ENCODE measurements at regions not wholly inside any gene's neighbourhood (a gene's known extent, or its start where the extent isn't known, plus 50 kb on each side); places are given as distances from the start of the nearest gene placed in this dataset.

DNA sequence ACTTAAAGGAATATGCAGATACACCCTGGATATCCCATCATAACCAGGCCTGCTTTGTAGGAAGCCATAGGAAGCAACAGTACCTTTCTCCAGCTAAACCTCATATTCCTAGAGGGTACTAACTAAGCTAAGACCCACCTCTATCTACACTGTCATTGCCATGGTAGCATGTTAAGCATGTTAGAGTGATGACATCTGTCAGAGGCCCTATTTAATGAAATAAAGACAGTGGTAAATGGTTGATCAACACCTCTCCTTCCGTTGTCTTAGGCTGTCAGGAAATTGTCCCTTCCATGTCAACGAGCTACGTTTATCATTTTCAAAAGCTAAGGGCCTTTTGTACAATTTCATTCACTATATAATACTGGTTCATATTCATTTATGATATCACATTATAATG lies 251.1 kb upstream of the PSMD7 start:
- DNase-seq (ENCODE audit: low read depth): no peak
- H3K4me3 ChIP-seq (ENCODE audit: low read depth, low read length): no peak overlapping the region
- in situ Hi-C loops (cut with HindIII; ENCODE audit: low sequenced_read_pairs): no loop called here
- TF ChIP-seq, protein P1, sequence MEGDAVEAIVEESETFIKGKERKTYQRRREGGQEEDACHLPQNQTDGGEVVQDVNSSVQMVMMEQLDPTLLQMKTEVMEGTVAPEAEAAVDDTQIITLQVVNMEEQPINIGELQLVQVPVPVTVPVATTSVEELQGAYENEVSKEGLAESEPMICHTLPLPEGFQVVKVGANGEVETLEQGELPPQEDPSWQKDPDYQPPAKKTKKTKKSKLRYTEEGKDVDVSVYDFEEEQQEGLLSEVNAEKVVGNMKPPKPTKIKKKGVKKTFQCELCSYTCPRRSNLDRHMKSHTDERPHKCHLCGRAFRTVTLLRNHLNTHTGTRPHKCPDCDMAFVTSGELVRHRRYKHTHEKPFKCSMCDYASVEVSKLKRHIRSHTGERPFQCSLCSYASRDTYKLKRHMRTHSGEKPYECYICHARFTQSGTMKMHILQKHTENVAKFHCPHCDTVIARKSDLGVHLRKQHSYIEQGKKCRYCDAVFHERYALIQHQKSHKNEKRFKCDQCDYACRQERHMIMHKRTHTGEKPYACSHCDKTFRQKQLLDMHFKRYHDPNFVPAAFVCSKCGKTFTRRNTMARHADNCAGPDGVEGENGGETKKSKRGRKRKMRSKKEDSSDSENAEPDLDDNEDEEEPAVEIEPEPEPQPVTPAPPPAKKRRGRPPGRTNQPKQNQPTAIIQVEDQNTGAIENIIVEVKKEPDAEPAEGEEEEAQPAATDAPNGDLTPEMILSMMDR (IDR thresholded peaks at IDR 0.05; ENCODE audit: low read depth, low read length, missing control alignments): no peak

DNA sequence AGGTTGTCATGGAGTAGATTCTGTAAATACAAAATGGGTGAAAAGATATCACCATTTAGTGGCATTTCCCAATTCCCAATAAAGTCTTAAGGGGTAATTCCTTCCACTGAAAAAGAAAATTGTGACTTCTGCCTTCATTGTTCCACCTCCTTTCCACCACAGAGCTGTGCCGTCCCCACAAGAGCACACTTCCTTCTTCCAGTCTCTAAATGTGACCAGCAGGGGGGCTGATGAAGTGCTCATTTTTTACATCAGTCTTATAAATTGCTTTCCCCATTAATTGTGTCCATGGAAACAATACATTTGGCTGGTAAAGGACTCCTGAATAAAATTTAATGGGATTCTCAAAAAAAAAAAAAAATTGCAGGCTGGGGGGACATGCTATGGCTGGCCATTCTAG lies 260.8 kb upstream of the PSMD7 start:
- in situ Hi-C loops (cut with HindIII; ENCODE audit: low sequenced_read_pairs): no loop called here
- TF ChIP-seq, protein P1 (IDR thresholded peaks at IDR 0.05; ENCODE audit: low read depth, low read length, missing control alignments): peak; percentile 18
- H3K4me3 ChIP-seq (ENCODE audit: low read depth, low read length): no peak overlapping the region
- DNase-seq (ENCODE audit: low read depth): no peak

DNA sequence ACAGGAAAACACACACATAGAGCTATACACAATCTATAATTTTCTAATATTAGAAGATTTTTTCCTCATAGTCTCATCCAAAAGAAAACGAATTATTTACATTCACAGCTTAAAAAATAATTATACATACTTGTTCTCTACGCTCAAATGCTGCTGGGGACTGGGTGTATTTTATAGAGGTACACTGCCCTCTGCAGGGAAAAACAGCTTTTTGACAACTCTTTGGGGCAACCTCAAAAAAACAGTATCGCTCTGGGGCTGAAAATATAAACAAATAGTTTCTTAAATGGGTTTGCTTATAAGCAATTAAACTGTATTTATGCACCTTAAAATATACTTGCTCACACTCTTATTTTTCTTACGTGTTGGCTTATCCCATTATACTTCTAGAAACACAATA lies 261.8 kb upstream of the PSMD7 start:
- TF ChIP-seq, protein P1 (IDR thresholded peaks at IDR 0.05; ENCODE audit: low read depth, low read length, missing control alignments): peak; percentile 30
- no peak overlapping the region for H3K4me3 ChIP-seq (ENCODE audit: low read depth, low read length)
- in situ Hi-C loops (cut with HindIII; ENCODE audit: low sequenced_read_pairs): no loop called here
- no peak for DNase-seq (ENCODE audit: low read depth)

DNA sequence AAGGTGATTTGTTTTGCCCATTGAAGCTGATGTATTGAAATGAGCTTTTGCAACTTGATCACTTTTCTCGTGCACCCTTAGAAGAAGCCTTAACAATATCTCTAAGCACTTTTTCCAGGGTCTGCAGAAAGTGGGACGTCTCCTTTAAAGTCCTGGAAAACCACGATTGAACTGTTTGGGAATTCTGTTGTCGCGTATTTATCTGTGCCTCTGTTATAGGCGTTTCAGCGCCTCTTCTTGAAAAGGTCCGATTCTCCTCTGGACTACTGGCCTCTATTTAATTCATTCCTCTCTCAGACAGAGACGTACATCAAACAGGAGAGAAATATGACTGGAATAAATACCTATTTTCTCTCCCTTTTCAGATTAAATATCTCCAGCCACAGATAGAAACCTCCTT lies 262.4 kb upstream of the PSMD7 start:
- in situ Hi-C loops (cut with HindIII; ENCODE audit: low sequenced_read_pairs): no loop called here
- DNase-seq (ENCODE audit: low read depth): no peak
- H3K4me3 ChIP-seq (ENCODE audit: low read depth, low read length): no peak overlapping the region
- TF ChIP-seq, protein P1 (IDR thresholded peaks at IDR 0.05; ENCODE audit: low read depth, low read length, missing control alignments): no peak

DNA sequence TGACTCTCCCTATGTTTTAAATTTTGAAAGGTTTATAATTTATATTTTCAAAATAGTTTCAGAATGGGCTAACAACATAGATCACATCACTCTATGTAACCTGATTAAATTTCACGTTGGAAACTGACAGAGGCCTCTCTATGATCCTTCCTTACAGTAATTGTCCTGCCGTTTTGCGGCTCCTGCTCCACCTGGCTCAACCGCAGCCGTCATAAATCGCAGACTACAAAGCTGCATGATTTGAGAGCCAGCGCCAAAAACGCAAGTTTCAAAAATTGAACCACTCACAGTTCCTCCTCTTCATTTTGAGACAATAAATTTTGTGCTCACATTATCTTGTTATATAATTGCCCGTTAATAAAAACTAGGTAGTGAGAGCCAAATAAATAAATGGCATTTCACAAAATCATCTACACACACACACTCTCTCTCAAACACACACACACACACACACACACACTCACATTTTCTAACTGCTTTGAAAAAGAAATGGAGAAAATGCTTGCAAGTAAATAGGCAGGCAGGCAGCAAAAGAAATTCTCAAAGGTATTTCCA lies 263.1 kb upstream of the PSMD7 start:
- in situ Hi-C loops (cut with HindIII; ENCODE audit: low sequenced_read_pairs): no loop called here
- TF ChIP-seq, protein P1 (IDR thresholded peaks at IDR 0.05; ENCODE audit: low read depth, low read length, missing control alignments): no peak
- H3K4me3 ChIP-seq (ENCODE audit: low read depth, low read length): no peak overlapping the region

DNA sequence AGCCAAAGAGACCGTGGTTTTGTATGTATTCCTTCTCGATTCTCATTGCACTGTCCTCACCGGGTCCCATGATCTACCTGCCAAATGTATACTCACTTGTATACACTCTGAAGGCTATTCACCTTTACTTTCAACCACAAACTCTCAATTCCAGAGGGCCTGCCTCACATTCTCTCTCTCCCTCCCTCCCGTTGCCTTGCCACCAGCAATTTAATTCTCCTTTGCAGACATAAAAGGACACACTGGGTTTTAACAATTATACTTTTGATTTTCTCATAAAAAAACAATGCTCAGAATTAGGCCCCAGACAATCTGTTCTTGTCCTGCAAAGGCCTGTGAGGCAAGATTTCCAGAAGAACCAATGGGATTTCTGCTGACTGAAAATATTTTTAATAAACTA lies 265.1 kb upstream of the PSMD7 start:
- TF ChIP-seq, protein P1 (IDR thresholded peaks at IDR 0.05; ENCODE audit: low read depth, low read length, missing control alignments): no peak
- H3K4me3 ChIP-seq (ENCODE audit: low read depth, low read length): no peak overlapping the region
- DNase-seq (ENCODE audit: low read depth): no peak
- in situ Hi-C loops (cut with HindIII; ENCODE audit: low sequenced_read_pairs): no loop called here

More for the DNA sequence above, 263.1 kb upstream of the PSMD7 start:
- DNase-seq (ENCODE audit: low read depth): no peak

All from astrocyte of the cerebellum (primary cell).